H9 (cell line): ENCODE measurements at regions not wholly inside any gene's neighbourhood (a gene's known extent, or its start where the extent isn't known, plus 50 kb on each side); places are given as distances from the start of the nearest gene placed in this dataset.

ENCODE experiments used
- DNase-seq: peaks from one replicate; pipeline ENCODE4 v3.0.0-alpha.2; 2017
- H2AFZ ChIP-seq: one replicate; pipeline ENCODE4 v1.6.1; 2013; ENCODE audit warnings: mild to moderate bottlenecking, low read length, control low read depth, moderate library complexity
- H2AK5ac ChIP-seq: 2 replicates; pipeline ENCODE4 v1.6.1; 2013; ENCODE audit warnings: low read length, control low read depth, mixed read lengths; ENCODE audit not compliant: insufficient read length
- H2BK120ac ChIP-seq: one replicate; pipeline ENCODE4 v1.6.1; 2013; ENCODE audit warnings: low read depth, mild to moderate bottlenecking, low read length, control low read depth, inconsistent platforms; ENCODE audit not compliant: poor library complexity, severe bottlenecking
- H2BK12ac ChIP-seq: 2 replicates; pipeline ENCODE4 v1.6.1; 2013; ENCODE audit warnings: low read length, control low read depth, mixed read lengths, low read depth; ENCODE audit not compliant: insufficient read length
- H2BK15ac ChIP-seq: 2 replicates; pipeline ENCODE4 v1.6.1; 2013; ENCODE audit warnings: low read depth, low read length, control low read depth
- H2BK20ac ChIP-seq: one replicate; pipeline ENCODE4 v1.6.1; 2013; ENCODE audit warnings: low read depth, mild to moderate bottlenecking, low read length, control low read depth, inconsistent platforms; ENCODE audit not compliant: poor library complexity, severe bottlenecking
- H2BK5ac ChIP-seq: 2 replicates; pipeline ENCODE4 v1.6.1; 2013; ENCODE audit warnings: low read length, control low read depth, mixed read lengths; ENCODE audit not compliant: insufficient read length
- H3K14ac ChIP-seq: 2 replicates; pipeline ENCODE4 v1.6.1; 2013; ENCODE audit warnings: low read length, control low read depth; ENCODE audit not compliant: insufficient read depth
- H3K18ac ChIP-seq: 2 replicates; pipeline ENCODE4 v1.6.1; 2013; ENCODE audit warnings: low read depth, mild to moderate bottlenecking, mixed read lengths, low read length, control low read depth; ENCODE audit not compliant: insufficient read length
- H3K23ac ChIP-seq: 2 replicates; pipeline ENCODE4 v1.6.1; 2013; ENCODE audit warnings: low read length, control low read depth, mixed read lengths, low read depth; ENCODE audit not compliant: insufficient read length
- H3K23me2 ChIP-seq: 2 replicates; pipeline ENCODE4 v1.6.1; 2013; ENCODE audit warnings: low read depth, mild to moderate bottlenecking, mixed read lengths, low read length, control low read depth; ENCODE audit not compliant: insufficient read length, poor library complexity, severe bottlenecking
- H3K27ac ChIP-seq: 2 replicates; pipeline ENCODE4 v1.5.1; 2013; ENCODE audit warnings: low read length, control low read depth, mixed read lengths, low read depth; ENCODE audit not compliant: insufficient read length
- H3K27me3 ChIP-seq: 2 replicates; pipeline ENCODE4 v1.6.1; 2013; ENCODE audit warnings: low read length, control low read depth, inconsistent platforms; ENCODE audit not compliant: insufficient read depth
- H3K4ac ChIP-seq: 2 replicates; pipeline ENCODE4 v1.6.1; 2013; ENCODE audit warnings: low read depth, mild to moderate bottlenecking, control low read depth, inconsistent platforms, low read length, moderate library complexity
- H3K4me1 ChIP-seq: 2 replicates; pipeline ENCODE4 v1.6.1; 2013; ENCODE audit warnings: low read length, control low read depth, inconsistent platforms; ENCODE audit not compliant: insufficient read depth
- H3K4me2 ChIP-seq: 2 replicates; pipeline ENCODE4 v1.6.1; 2013; ENCODE audit warnings: low read length, control low read depth, mixed read lengths; ENCODE audit not compliant: insufficient read length, insufficient read depth
- H3K56ac ChIP-seq: 2 replicates; pipeline ENCODE4 v1.6.1; 2013; ENCODE audit warnings: low read depth, mild to moderate bottlenecking, mixed read lengths, low read length, control low read depth; ENCODE audit not compliant: insufficient read length
- H3K79me1 ChIP-seq: 2 replicates; pipeline ENCODE4 v1.6.1; 2013; ENCODE audit warnings: low read depth, mild to moderate bottlenecking, moderate library complexity, low read length, control low read depth, inconsistent platforms; ENCODE audit not compliant: insufficient read depth, poor library complexity, severe bottlenecking
- H3K79me2 ChIP-seq: 2 replicates; pipeline ENCODE4 v1.6.1; 2013; ENCODE audit warnings: low read length, control low read depth, inconsistent platforms; ENCODE audit not compliant: insufficient read depth
- H3K9ac ChIP-seq: 2 replicates; pipeline ENCODE4 v1.6.1; 2013; ENCODE audit warnings: low read length, control low read depth, mixed read lengths; ENCODE audit not compliant: insufficient read length; ENCODE audit errors: extremely low read depth
- H3K9me3 ChIP-seq: one replicate; pipeline ENCODE4 v1.6.1; 2013; ENCODE audit warnings: low read depth, low read length, inconsistent platforms; ENCODE audit not compliant: control insufficient read depth
- H3T11ph ChIP-seq: one replicate; pipeline ENCODE4 v1.6.1; 2013; ENCODE audit warnings: mild to moderate bottlenecking, low read length, control low read depth, inconsistent platforms
- H4K20me1 ChIP-seq: one replicate; pipeline ENCODE4 v1.6.1; 2013; ENCODE audit not compliant: control insufficient read depth, insufficient read length, insufficient read depth
- H4K5ac ChIP-seq: 2 replicates; pipeline ENCODE4 v1.6.1; 2013; ENCODE audit warnings: low read depth, mild to moderate bottlenecking, mixed read lengths, low read length, control low read depth; ENCODE audit not compliant: insufficient read length
- H4K8ac ChIP-seq: replicated peaks from 2 replicates; pipeline ENCODE4 v1.6.1; 2013; ENCODE audit warnings: low read length, control low read depth, mixed read lengths, low read depth; ENCODE audit not compliant: insufficient read length
- H4K91ac ChIP-seq: 2 replicates; pipeline ENCODE4 v1.6.1; 2013; ENCODE audit warnings: low read depth, mild to moderate bottlenecking, moderate library complexity, mixed read lengths, low read length, control low read depth; ENCODE audit not compliant: insufficient read length
- H3K27ac Mint-ChIP-seq, 3 experiments: 2 replicates in 2 of 3; 3 replicates in 1 of 3; pipeline ENCODE4 v1.8.0; 2020 to 2021; ENCODE audit warnings: mixed read lengths in 3 of 3, mild to moderate bottlenecking in 1 of 3, moderate library complexity in 1 of 3
- H3K27me3 Mint-ChIP-seq: 2 replicates; pipeline ENCODE4 v1.8.0; 2021; ENCODE audit warnings: low read depth, mild to moderate bottlenecking, moderate library complexity, mixed read lengths
- H3K36me3 Mint-ChIP-seq, 3 experiments: 2 replicates in 2 of 3; 3 replicates in 1 of 3; pipeline ENCODE4 v1.8.0; 2020 to 2021; ENCODE audit warnings: low read depth in 3 of 3, mixed read lengths in 3 of 3; ENCODE audit not compliant: insufficient read depth in 1 of 3
- H3K4me1 Mint-ChIP-seq, 2 experiments: 2 replicates each; pipeline ENCODE4 v1.8.0; 2020; ENCODE audit warnings: mixed read lengths in 2 of 2
- H3K4me3 Mint-ChIP-seq, 2 experiments: 2 replicates in 1 of 2; 3 replicates in 1 of 2; pipeline ENCODE4 v1.8.0; 2020 to 2021; ENCODE audit warnings: mild to moderate bottlenecking in 2 of 2, mixed read lengths in 2 of 2, moderate library complexity in 1 of 2
- H3K9me3 Mint-ChIP-seq, 2 experiments: 2 replicates in 1 of 2; 3 replicates in 1 of 2; pipeline ENCODE4 v1.8.0; 2020; ENCODE audit warnings: mild to moderate bottlenecking in 2 of 2, mixed read lengths in 2 of 2, moderate library complexity in 1 of 2
- WGBS: extraction: QIAGEN DNeasy Blood & Tissue Kit; methylation state at CpG from one replicate; pipeline ENCODE4 v1.1.7; 2013; ENCODE audit warnings: missing lambda C conversion rate, low lambda C conversion rate, mixed read lengths; ENCODE audit not compliant: insufficient read length; ENCODE audit errors: extremely low coverage; 5-methylcytosine and 5-hydroxymethylcytosine counted together
- TF ChIP-seq, protein P1 (sequence below): fragments of 200-600 bp; sonication (generic); conservative IDR thresholded peaks from 3 replicates; pipeline ENCODE4 v1.8.0; 2021; ENCODE audit warnings: antibody characterized with exemption, mild to moderate bottlenecking

DNA sequence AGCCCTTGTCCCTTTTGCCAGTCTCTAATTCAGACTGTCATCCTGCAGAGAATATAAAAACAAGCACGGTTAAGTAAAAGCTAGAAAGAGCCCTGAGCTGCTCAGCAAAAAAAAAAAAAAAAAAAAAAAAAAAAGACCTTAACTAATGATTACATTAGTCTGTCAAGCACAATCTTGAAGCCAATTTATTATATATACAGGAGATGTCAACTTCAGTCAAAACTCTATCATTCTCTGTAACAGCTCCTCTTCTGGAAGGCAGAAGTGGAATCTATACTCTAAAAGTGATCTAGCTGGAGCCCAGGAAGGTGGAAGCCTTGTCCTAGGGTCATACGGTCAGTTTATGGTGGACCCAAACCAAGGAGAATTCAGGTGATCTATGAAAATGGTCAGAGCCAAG lies 55.2 kb upstream of the UBASH3B start:
- WGBS = no CpG with 5 or more reads among the region's 2 CpGs

More for the DNA sequence above, 55.2 kb upstream of the UBASH3B start:
- Histone ChIP-seq H3K27me3 (no peaks in the 10 kb centered on the region), H2BK15ac (no peak overlapping the region), H3T11ph (no peak overlapping the region), H3K18ac (no peak overlapping the region), H3K56ac (no peak overlapping the region), H3K4me1 (peaks cover 3% of the 10 kb centered on the region; the same call in 1 of the 2 replicates), H4K5ac (no peak overlapping the region), H2BK12ac (no peak overlapping the region), H4K8ac (no peak overlapping the region), H3K23me2 (no peaks in the 10 kb centered on the region), H3K9me3 (no peaks in the 10 kb centered on the region), H3K4me2 (no peak overlapping the region), H3K14ac (no peak overlapping the region), H2BK5ac (no peak overlapping the region), H3K23ac (no peak overlapping the region), H3K79me1 (no peaks in the 10 kb centered on the region), H2BK20ac (no peak overlapping the region), H3K27ac (no peak overlapping the region), H3K4ac (no peak overlapping the region), H2AK5ac (no peak overlapping the region), H4K91ac (no peak overlapping the region), H3K79me2 (no peaks in the 10 kb centered on the region), H4K20me1 (no peaks in the 10 kb centered on the region), H3K9ac (no peak overlapping the region), H2BK120ac (no peak overlapping the region), H2AFZ (no peak overlapping the region)
- TF ChIP-seq, protein P1, sequence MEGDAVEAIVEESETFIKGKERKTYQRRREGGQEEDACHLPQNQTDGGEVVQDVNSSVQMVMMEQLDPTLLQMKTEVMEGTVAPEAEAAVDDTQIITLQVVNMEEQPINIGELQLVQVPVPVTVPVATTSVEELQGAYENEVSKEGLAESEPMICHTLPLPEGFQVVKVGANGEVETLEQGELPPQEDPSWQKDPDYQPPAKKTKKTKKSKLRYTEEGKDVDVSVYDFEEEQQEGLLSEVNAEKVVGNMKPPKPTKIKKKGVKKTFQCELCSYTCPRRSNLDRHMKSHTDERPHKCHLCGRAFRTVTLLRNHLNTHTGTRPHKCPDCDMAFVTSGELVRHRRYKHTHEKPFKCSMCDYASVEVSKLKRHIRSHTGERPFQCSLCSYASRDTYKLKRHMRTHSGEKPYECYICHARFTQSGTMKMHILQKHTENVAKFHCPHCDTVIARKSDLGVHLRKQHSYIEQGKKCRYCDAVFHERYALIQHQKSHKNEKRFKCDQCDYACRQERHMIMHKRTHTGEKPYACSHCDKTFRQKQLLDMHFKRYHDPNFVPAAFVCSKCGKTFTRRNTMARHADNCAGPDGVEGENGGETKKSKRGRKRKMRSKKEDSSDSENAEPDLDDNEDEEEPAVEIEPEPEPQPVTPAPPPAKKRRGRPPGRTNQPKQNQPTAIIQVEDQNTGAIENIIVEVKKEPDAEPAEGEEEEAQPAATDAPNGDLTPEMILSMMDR = no peak
- peaks cover 1% of the 10 kb centered on the region; the same call in 1 of the 2 replicates for H3K27me3 Mint-ChIP-seq
- H3K4me1 Mint-ChIP-seq = peaks cover 8 to 12% of the 10 kb centered on the region in 2 experiments
- no peak overlapping the region for H3K4me3 Mint-ChIP-seq
- no peak for DNase-seq
- no peaks in the 10 kb centered on the region for H3K36me3 Mint-ChIP-seq
- no peaks in the 10 kb centered on the region for H3K9me3 Mint-ChIP-seq
- H3K27ac Mint-ChIP-seq = no peak overlapping the region; a peak in 1 of 7 replicates
